ES-I3 (cell line): ENCODE measurements at regions not wholly inside any gene's neighbourhood (a gene's known extent, or its start where the extent isn't known, plus 50 kb on each side); places are given as distances from the start of the nearest gene placed in this dataset.

ENCODE experiments used
- H3K36me3 ChIP-seq: 2 replicates; pipeline ENCODE4 v1.6.1; 2013; ENCODE audit warnings: mild to moderate bottlenecking, low read length, control low read depth, moderate library complexity; ENCODE audit not compliant: insufficient read depth
- H3K4me1 ChIP-seq: 2 replicates; pipeline ENCODE4 v1.6.1; 2013; ENCODE audit warnings: mild to moderate bottlenecking, control low read depth, low read length; ENCODE audit not compliant: insufficient read depth
- H3K9ac ChIP-seq: 2 replicates; pipeline ENCODE4 v1.6.1; 2013; ENCODE audit warnings: low read depth, mild to moderate bottlenecking, low read length, moderate library complexity
- H3K9me3 ChIP-seq: 2 replicates; pipeline ENCODE4 v1.6.1; 2013; ENCODE audit warnings: mild to moderate bottlenecking, low read length, moderate library complexity; ENCODE audit not compliant: control insufficient read depth, insufficient read depth

- peaks cover 46% of the 10 kb centered on the region for H3K4me1 ChIP-seq
- no peaks in the 10 kb centered on the region for H3K9me3 ChIP-seq
- H3K36me3 ChIP-seq = no peaks in the 10 kb centered on the region
- H3K9ac ChIP-seq = peak overlapping the region; percentile 42
Measured at GRCh38 chr5:81851481-81852178, 100.7 kb upstream of the SSBP2 start.

- no peaks in the 10 kb centered on the region for H3K9me3 ChIP-seq
- peaks cover 44% of the 10 kb centered on the region for H3K4me1 ChIP-seq
- no peaks in the 10 kb centered on the region for H3K36me3 ChIP-seq
- H3K9ac ChIP-seq = peak overlapping the region; percentile 42
Measured at GRCh38 chr5:81850501-81851357, 99.8 kb upstream of the SSBP2 start.

- H3K9ac ChIP-seq = no peak overlapping the region
- peaks cover 42% of the 10 kb centered on the region for H3K4me1 ChIP-seq
- no peaks in the 10 kb centered on the region for H3K36me3 ChIP-seq
- no peaks in the 10 kb centered on the region for H3K9me3 ChIP-seq
Measured at GRCh38 chr5:81849770-81850367, 99.0 kb upstream of the SSBP2 start.

- Histone ChIP-seq H3K9ac (no peak overlapping the region), H3K4me1 (peaks cover 31% of the 10 kb centered on the region), H3K36me3 (no peaks in the 10 kb centered on the region), H3K9me3 (no peaks in the 10 kb centered on the region)
Measured at GRCh38 chr5:81848362-81848880, 97.5 kb upstream of the SSBP2 start.

GRCh38 chr5:81846301-81846700 lies 95.4 kb upstream of the SSBP2 start:
- peaks cover 24% of the 10 kb centered on the region for H3K4me1 ChIP-seq
- no peaks in the 10 kb centered on the region for H3K36me3 ChIP-seq
- H3K9me3 ChIP-seq = no peaks in the 10 kb centered on the region
- no peak overlapping the region for H3K9ac ChIP-seq

GRCh38 chr5:81843845-81844244 lies 92.9 kb upstream of the SSBP2 start:
- no peaks in the 10 kb centered on the region for H3K36me3 ChIP-seq
- no peaks in the 10 kb centered on the region for H3K9me3 ChIP-seq
- H3K4me1 ChIP-seq = peaks cover 8% of the 10 kb centered on the region
- no peak overlapping the region for H3K9ac ChIP-seq

- H3K36me3 ChIP-seq = no peaks in the 10 kb centered on the region
- no peak overlapping the region for H3K9ac ChIP-seq
- no peaks in the 10 kb centered on the region for H3K9me3 ChIP-seq
Measured at GRCh38 chr5:81842795-81843398, 92.0 kb upstream of the SSBP2 start.

GRCh38 chr5:81839034-81839433 lies 88.1 kb upstream of the SSBP2 start:
- peaks cover 12% of the 10 kb centered on the region for H3K4me1 ChIP-seq
- no peaks in the 10 kb centered on the region for H3K36me3 ChIP-seq
- H3K9ac ChIP-seq = no peak overlapping the region
- no peaks in the 10 kb centered on the region for H3K9me3 ChIP-seq

More at GRCh38 chr5:81842795-81843398, 92.0 kb upstream of the SSBP2 start:
- H3K4me1 ChIP-seq = peaks cover 9% of the 10 kb centered on the region

GRCh38 chr5:81838307-81838906 lies 87.5 kb upstream of the SSBP2 start:
- no peaks in the 10 kb centered on the region for H3K9me3 ChIP-seq
- no peaks in the 10 kb centered on the region for H3K36me3 ChIP-seq
- no peak overlapping the region for H3K9ac ChIP-seq
- H3K4me1 ChIP-seq = peaks cover 12% of the 10 kb centered on the region

- H3K36me3 ChIP-seq = no peaks in the 10 kb centered on the region
- H3K9me3 ChIP-seq = no peaks in the 10 kb centered on the region
- H3K4me1 ChIP-seq = peaks cover 12% of the 10 kb centered on the region
- H3K9ac ChIP-seq = no peak overlapping the region
Measured at GRCh38 chr5:81837667-81838306, 86.9 kb upstream of the SSBP2 start.

- H3K36me3 ChIP-seq = no peaks in the 10 kb centered on the region
- peaks cover 12% of the 10 kb centered on the region for H3K4me1 ChIP-seq
- no peak overlapping the region for H3K9ac ChIP-seq
- no peaks in the 10 kb centered on the region for H3K9me3 ChIP-seq
Measured at GRCh38 chr5:81835814-81836367, 85.0 kb upstream of the SSBP2 start.

GRCh38 chr5:81834021-81834660 lies 83.2 kb upstream of the SSBP2 start:
- Histone ChIP-seq H3K9ac (no peak overlapping the region), H3K9me3 (no peaks in the 10 kb centered on the region), H3K36me3 (no peaks in the 10 kb centered on the region), H3K4me1 (peaks cover 12% of the 10 kb centered on the region)

- no peak overlapping the region for H3K9ac ChIP-seq
- H3K9me3 ChIP-seq = no peaks in the 10 kb centered on the region
- H3K4me1 ChIP-seq = no peaks in the 10 kb centered on the region
- H3K36me3 ChIP-seq = no peaks in the 10 kb centered on the region
Measured at GRCh38 chr5:81830596-81830995, 79.7 kb upstream of the SSBP2 start.
